GM23338 (cell line): ENCODE measurements at regions not wholly inside any gene's neighbourhood (a gene's known extent, or its start where the extent isn't known, plus 50 kb on each side); places are given as distances from the start of the nearest gene placed in this dataset.

Source experiments
- ATAC-seq: fragments of 200-7000 bp; cut with Tn5 transposase; 3 replicates; pipeline ENCODE4 v1.9.1; 2020
- DNase-seq: peaks from one replicate; pipeline ENCODE4 v3.0.0-alpha.2; 2015; ENCODE audit warnings: low spot score
- H2AFZ ChIP-seq: fragments of 200-600 bp; sonication (generic); 2 replicates; pipeline ENCODE4 v1.8.0; 2016; ENCODE audit warnings: antibody characterized with exemption, mild to moderate bottlenecking, moderate library complexity
- H3F3A ChIP-seq: fragments of 200-600 bp; sonication (generic); replicated peaks from 2 replicates; pipeline ENCODE4 v1.8.0; 2017; ENCODE audit warnings: antibody characterized with exemption, mixed run types, low read depth
- H3K27ac ChIP-seq: fragments of 200-600 bp; sonication (generic); 2 replicates; pipeline ENCODE4 v1.6.1; 2016; ENCODE audit warnings: low read depth
- H3K27me3 ChIP-seq: fragments of 200-600 bp; sonication (generic); 2 replicates; pipeline ENCODE4 v1.8.0; 2016; ENCODE audit warnings: mild to moderate bottlenecking, mixed run types, moderate library complexity; ENCODE audit not compliant: insufficient read depth
- H3K36me3 ChIP-seq: fragments of 200-600 bp; sonication (generic); 2 replicates; pipeline ENCODE4 v1.8.0; 2016; ENCODE audit warnings: mild to moderate bottlenecking; ENCODE audit not compliant: insufficient read depth
- H3K4me1 ChIP-seq: fragments of 200-600 bp; sonication (generic); 2 replicates; pipeline ENCODE4 v1.8.0; 2016; ENCODE audit warnings: mild to moderate bottlenecking, moderate library complexity; ENCODE audit not compliant: insufficient read depth
- H3K4me2 ChIP-seq: fragments of 200-600 bp; sonication (generic); 2 replicates; pipeline ENCODE4 v1.7.1; 2017; ENCODE audit warnings: mixed run types
- H3K4me3 ChIP-seq: fragments of 200-600 bp; sonication (generic); 2 replicates; pipeline ENCODE4 v1.6.1; 2016; ENCODE audit warnings: mixed run types
- H3K79me2 ChIP-seq: fragments of 200-600 bp; sonication (generic); replicated peaks from 2 replicates; pipeline ENCODE4 v1.8.0; 2017; ENCODE audit warnings: mild to moderate bottlenecking; ENCODE audit not compliant: insufficient read depth
- H3K9me2 ChIP-seq: fragments of 200-600 bp; sonication (generic); 2 replicates; pipeline ENCODE4 v1.8.0; 2017; ENCODE audit not compliant: insufficient read depth
- H4K20me1 ChIP-seq: fragments of 200-600 bp; sonication (generic); replicated peaks from 2 replicates; pipeline ENCODE4 v1.8.0; 2017; ENCODE audit warnings: mild to moderate bottlenecking; ENCODE audit not compliant: insufficient read depth
- H3K27ac Mint-ChIP-seq: 2 replicates; pipeline ENCODE4 v1.8.0; 2020; ENCODE audit warnings: inconsistent platforms, mild to moderate bottlenecking, moderate library complexity, mixed read lengths
- H3K27me3 Mint-ChIP-seq: 3 replicates; pipeline ENCODE4 v1.8.0; 2022; ENCODE audit warnings: low read depth, mild to moderate bottlenecking, moderate library complexity, mixed read lengths, inconsistent platforms; ENCODE audit not compliant: insufficient read depth, poor library complexity
- H3K36me3 Mint-ChIP-seq: 3 replicates; pipeline ENCODE4 v1.8.0; 2021; ENCODE audit warnings: low read depth, mild to moderate bottlenecking, inconsistent platforms, moderate library complexity, mixed read lengths
- H3K4me1 Mint-ChIP-seq: 3 replicates; pipeline ENCODE4 v1.8.0; 2020; ENCODE audit warnings: mild to moderate bottlenecking, inconsistent platforms, mixed read lengths
- H3K4me3 Mint-ChIP-seq: 3 replicates; pipeline ENCODE4 v1.8.0; 2021; ENCODE audit warnings: moderate library complexity, mild to moderate bottlenecking, inconsistent platforms, mixed read lengths
- H3K9me3 Mint-ChIP-seq: 3 replicates; pipeline ENCODE4 v1.8.0; 2020; ENCODE audit warnings: moderate library complexity, mild to moderate bottlenecking, inconsistent platforms, mixed read lengths
- CREB1 ChIP-seq: fragments of 250-450 bp; sonication (Bioruptor Pico); IDR thresholded peaks from 2 replicates; pipeline ENCODE4 v1.5.0; 2020; ENCODE audit warnings: low read depth, mild to moderate bottlenecking, moderate library complexity
- CTCF ChIP-seq, 2 experiments: fragments of 200-600 bp in 1 of 2; sonication (generic) in 1 of 2; conservative IDR thresholded peaks; 2 replicates each; pipeline versions ENCODE4 v1.5.1 to v1.6.1; 2016 to 2017; ENCODE audit warnings: antibody characterized with exemption in 2 of 2, low read depth in 2 of 2, mild to moderate bottlenecking in 2 of 2, moderate library complexity in 1 of 2
- EZH2phosphoT487 ChIP-seq: fragments of 200-600 bp; sonication (generic); IDR thresholded peaks from one replicate; pipeline ENCODE4 v1.8.1; 2018; ENCODE audit warnings: antibody characterized with exemption; ENCODE audit not compliant: unreplicated experiment
- STAT1 ChIP-seq: IDR thresholded peaks from one replicate; pipeline ENCODE4 v1.6.1; 2016; ENCODE audit warnings: antibody characterized with exemption; ENCODE audit not compliant: unreplicated experiment
- ZNF114 ChIP-seq: fragments of 250-450 bp; sonication (Bioruptor Pico); IDR thresholded peaks from 2 replicates; pipeline ENCODE4 v1.5.0; 2020; ENCODE audit warnings: mild to moderate bottlenecking, moderate library complexity
- ZNF331 ChIP-seq: fragments of 250-450 bp; sonication (Bioruptor Pico); IDR thresholded peaks from 2 replicates; pipeline ENCODE4 v1.5.0; 2020; ENCODE audit warnings: low read depth, mild to moderate bottlenecking, moderate library complexity
- ZNF462 ChIP-seq: fragments of 250-450 bp; sonication (Bioruptor Pico); IDR thresholded peaks from 2 replicates; pipeline ENCODE4 v1.5.0; 2020; ENCODE audit warnings: mild to moderate bottlenecking, moderate library complexity

GRCh38 chr1:13927736-13928135, 227.7 kb downstream of the PRDM2 start (continued):
- TF ChIP-seq ZNF331 (no peak), EZH2phosphoT487 (no peak), STAT1 (no peak), ZNF114 (CRISPR knock-in tag) (no peak), CREB1 (CRISPR knock-in tag) (no peak)

- no peak for ATAC-seq
Measured at GRCh38 chr1:13929313-13929712, 229.3 kb downstream of the PRDM2 start.

GRCh38 chr1:13930151-13930550, 230.2 kb downstream of the PRDM2 start:
- H3K4me1 Mint-ChIP-seq, result peaks cover 3% of the 10 kb centered on the region; the same call in 1 of the 3 replicates
- H3K4me3 ChIP-seq, result no peak overlapping the region
- H3K9me2 ChIP-seq, result no peaks in the 10 kb centered on the region
- no peaks in the 10 kb centered on the region for H3F3A ChIP-seq
- H3K4me1 ChIP-seq, result no peaks in the 10 kb centered on the region
- H3K4me3 Mint-ChIP-seq, result no peak overlapping the region
- H3K27me3 Mint-ChIP-seq, result peaks cover 5% of the 10 kb centered on the region
- no peaks in the 10 kb centered on the region for H3K27me3 ChIP-seq
- no peaks in the 10 kb centered on the region for H3K79me2 ChIP-seq
- TF ChIP-seq CTCF (conservative IDR thresholded peaks at IDR 0.05; ENCODE audit: low read depth in 2 of 2) (peak; percentile 80 to 82), ZNF462 (no peak)
- no peaks in the 10 kb centered on the region for H3K36me3 ChIP-seq
- ATAC-seq (peak; percentile 97), DNase-seq (peak; percentile 78)
- no peaks in the 10 kb centered on the region for H4K20me1 ChIP-seq
- no peaks in the 10 kb centered on the region for H3K36me3 Mint-ChIP-seq
- H3K9me3 Mint-ChIP-seq, result no peaks in the 10 kb centered on the region; the same call in 2 of the 3 replicates
- H3K27ac Mint-ChIP-seq, result no peak overlapping the region
- no peak overlapping the region for H3K27ac ChIP-seq
- no peak overlapping the region for H3K4me2 ChIP-seq
- H2AFZ ChIP-seq, result no peak overlapping the region; the same call in 1 of the 2 replicates

More at GRCh38 chr1:13929313-13929712, 229.3 kb downstream of the PRDM2 start:
- Mint-ChIP-seq H3K4me3 (no peak overlapping the region), H3K4me1 (peaks cover 3% of the 10 kb centered on the region; the same call in 1 of the 3 replicates), H3K9me3 (no peaks in the 10 kb centered on the region; the same call in 2 of the 3 replicates), H3K36me3 (no peaks in the 10 kb centered on the region), H3K27me3 (peaks cover 5% of the 10 kb centered on the region), H3K27ac (no peak overlapping the region)
- no peaks in the 10 kb centered on the region for H3K36me3 ChIP-seq
- no peaks in the 10 kb centered on the region for H4K20me1 ChIP-seq
- H3F3A ChIP-seq, result no peaks in the 10 kb centered on the region
- no peak overlapping the region for H3K27ac ChIP-seq
- no peaks in the 10 kb centered on the region for H3K27me3 ChIP-seq
- no peaks in the 10 kb centered on the region for H3K9me2 ChIP-seq
- H3K4me2 ChIP-seq, result no peak overlapping the region
- no peak for DNase-seq
- H2AFZ ChIP-seq, result peak overlapping the region; percentile 47; the same call in 1 of the 2 replicates
- no peak for TF ChIP-seq STAT1
- no peaks in the 10 kb centered on the region for H3K4me1 ChIP-seq
- no peak overlapping the region for H3K4me3 ChIP-seq
- H3K79me2 ChIP-seq, result no peaks in the 10 kb centered on the region
